ENCODE measurements at regions not wholly inside any gene's neighbourhood (a gene's known extent, or its start where the extent isn't known, plus 50 kb on each side); places are given as distances from the start of the nearest gene placed in this dataset.

GRCh38 chr3:193935916-193936315, 200.0 kb upstream of the HES1 start:
- in situ Hi-C loops (cut with HindIII; ENCODE audit: low sequenced_read_pairs): no loop called here
- no peak overlapping the region for H3K4me3 ChIP-seq (ENCODE audit: low read depth, low read length)
- TF ChIP-seq CTCF (IDR thresholded peaks at IDR 0.05; ENCODE audit: low read depth, low read length): no peak
- no peak for DNase-seq (ENCODE audit: low read depth, low spot score)

- DNase-seq (ENCODE audit: low read depth, low spot score): no peak
- in situ Hi-C loops (cut with HindIII; ENCODE audit: low sequenced_read_pairs): no loop called here
- H3K4me3 ChIP-seq (ENCODE audit: low read depth, low read length): no peak overlapping the region
- no peak for TF ChIP-seq CTCF (IDR thresholded peaks at IDR 0.05; ENCODE audit: low read depth, low read length)
Observed at GRCh38 chr3:193938613-193939012, 197.3 kb upstream of the HES1 start.

- DNase-seq (ENCODE audit: low read depth, low spot score): no peak
- TF ChIP-seq CTCF (IDR thresholded peaks at IDR 0.05; ENCODE audit: low read depth, low read length): no peak
- in situ Hi-C loops (cut with HindIII; ENCODE audit: low sequenced_read_pairs): no loop called here
- no peak overlapping the region for H3K4me3 ChIP-seq (ENCODE audit: low read depth, low read length)
Observed at GRCh38 chr3:193939527-193939926, 196.4 kb upstream of the HES1 start.

- no peak overlapping the region for H3K4me3 ChIP-seq (ENCODE audit: low read depth, low read length)
- no peak for TF ChIP-seq CTCF (IDR thresholded peaks at IDR 0.05; ENCODE audit: low read depth, low read length)
- no peak for DNase-seq (ENCODE audit: low read depth, low spot score)
- in situ Hi-C loops (cut with HindIII; ENCODE audit: low sequenced_read_pairs): no loop called here
Observed at GRCh38 chr3:193940526-193940925, 195.4 kb upstream of the HES1 start.

- no peak for DNase-seq (ENCODE audit: low read depth, low spot score)
- TF ChIP-seq CTCF (IDR thresholded peaks at IDR 0.05; ENCODE audit: low read depth, low read length): no peak
- no peak overlapping the region for H3K4me3 ChIP-seq (ENCODE audit: low read depth, low read length)
- in situ Hi-C loops (cut with HindIII; ENCODE audit: low sequenced_read_pairs): no loop called here
Observed at GRCh38 chr3:193941486-193941885, 194.5 kb upstream of the HES1 start.

DNA sequence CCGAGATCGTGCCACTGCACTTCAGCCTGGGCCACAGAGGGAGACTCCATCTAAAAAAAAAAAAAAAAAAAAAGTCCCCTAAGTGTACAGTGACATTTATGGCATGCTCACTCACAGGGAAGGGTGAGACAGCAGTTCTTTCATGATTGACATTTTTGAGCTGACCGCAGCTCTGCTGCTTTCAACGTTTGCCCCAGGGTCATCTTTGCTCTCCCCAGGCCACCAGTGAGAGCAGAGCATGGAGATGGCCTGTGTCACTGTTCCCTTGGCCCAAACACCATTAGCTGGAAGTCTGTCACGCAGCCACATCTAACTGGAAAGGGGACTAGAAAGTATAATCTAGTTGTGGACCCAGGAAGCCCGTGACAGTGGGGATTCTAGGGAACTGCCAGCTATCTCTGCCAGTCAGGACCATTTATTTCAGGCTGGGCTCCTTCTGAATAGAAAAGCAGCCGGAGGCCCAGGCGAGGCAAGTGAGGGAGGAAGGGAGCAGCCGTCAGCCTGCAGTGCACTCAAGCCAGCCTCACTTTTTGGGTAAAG, 193.4 kb upstream of the HES1 start:
- no peak for TF ChIP-seq CTCF (IDR thresholded peaks at IDR 0.05; ENCODE audit: low read depth, low read length)

GRCh38 chr3:193943200-193943599, 192.7 kb upstream of the HES1 start:
- in situ Hi-C loops (cut with HindIII; ENCODE audit: low sequenced_read_pairs): no loop called here
- DNase-seq (ENCODE audit: low read depth, low spot score): no peak
- no peak overlapping the region for H3K4me3 ChIP-seq (ENCODE audit: low read depth, low read length)
- no peak for TF ChIP-seq CTCF (IDR thresholded peaks at IDR 0.05; ENCODE audit: low read depth, low read length)

More for the DNA sequence above, 193.4 kb upstream of the HES1 start:
- no peak for DNase-seq (ENCODE audit: low read depth, low spot score)
- in situ Hi-C loops (cut with HindIII; ENCODE audit: low sequenced_read_pairs): no loop called here
- no peak overlapping the region for H3K4me3 ChIP-seq (ENCODE audit: low read depth, low read length)

All from astrocyte of the spinal cord (primary cell).